Activated T-helper 1 cell treated with anti-CD3 and anti-CD28 coated beads, Interleukin-12 subunit alpha, Interleukin-12 subunit beta, Interleukin-2, Interleukin-4 antibody, amounts not matched to agents 30 ng/mL and 10 ng/mL and 1 ng/mL, durations not matched to agents 14 hours and 24 hours and 36 hours (primary cell): ENCODE measurements at regions not wholly inside any gene's neighbourhood (a gene's known extent, or its start where the extent isn't known, plus 50 kb on each side); places are given as distances from the start of the nearest gene placed in this dataset.
"Not testable (repeated sequence)": the region's sequence is repeated elsewhere in the genome, so short reads cannot be mapped to it uniquely, and the experiment has no call there.

Source experiments
- DNase-seq: peaks from one replicate; pipeline ENCODE4 v3.0.0; 2021; ENCODE audit warnings: low spot score
- H3K27ac Mint-ChIP-seq: one replicate; pipeline ENCODE4 v1.8.0; 2021; ENCODE audit warnings: mild to moderate bottlenecking, mixed read lengths
- H3K27me3 Mint-ChIP-seq: one replicate; pipeline ENCODE4 v1.8.0; 2022; ENCODE audit warnings: mild to moderate bottlenecking, moderate library complexity, mixed read lengths; ENCODE audit not compliant: insufficient read depth
- H3K36me3 Mint-ChIP-seq: one replicate; pipeline ENCODE4 v1.8.0; 2021; ENCODE audit warnings: low read depth, mixed read lengths
- H3K4me1 Mint-ChIP-seq: one replicate; pipeline ENCODE4 v1.8.0; 2021; ENCODE audit warnings: low read depth, mixed read lengths
- H3K4me3 Mint-ChIP-seq: one replicate; pipeline ENCODE4 v1.8.0; 2021; ENCODE audit warnings: mild to moderate bottlenecking, moderate library complexity, mixed read lengths
- H3K9me3 Mint-ChIP-seq: one replicate; pipeline ENCODE4 v1.8.0; 2021; ENCODE audit warnings: mixed read lengths
- intact Hi-C: fragments of 100-400 bp; cut with micrococcal nuclease; formaldehyde crosslinking; loops from one replicate; pipeline ENCODE4 v1.15.1; 2024

DNA sequence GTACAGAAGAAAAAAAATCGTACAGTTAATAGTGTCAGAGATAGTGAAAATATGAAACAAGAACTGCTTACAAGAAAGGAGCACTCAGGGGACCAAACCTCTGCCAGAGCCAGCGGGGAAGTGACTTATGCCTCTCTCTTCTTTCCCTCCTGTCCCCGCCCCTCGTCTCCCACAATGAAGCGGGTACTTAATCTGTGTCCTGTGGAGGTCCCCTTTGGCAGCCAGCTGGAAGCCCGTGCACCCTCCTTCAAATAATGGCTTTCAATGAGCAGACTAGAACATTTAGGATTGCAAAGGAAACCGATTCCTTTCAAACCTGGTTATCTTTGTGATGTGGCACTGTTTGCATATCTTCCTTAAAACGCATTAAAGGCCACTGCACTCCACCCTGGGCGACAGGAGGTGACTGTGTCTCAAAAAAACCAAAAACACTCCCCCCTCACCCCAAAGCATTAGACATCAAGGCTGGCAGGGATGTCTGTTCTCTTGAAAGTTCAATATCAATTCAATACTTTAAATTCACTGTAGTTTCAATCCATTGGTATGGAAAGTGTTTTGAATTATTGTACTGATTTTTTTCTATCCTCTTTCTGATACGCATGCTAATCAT, 51.7 kb downstream of the PPIAL4C start:
- H3K27me3 Mint-ChIP-seq = not testable (repeated sequence)

DNA sequence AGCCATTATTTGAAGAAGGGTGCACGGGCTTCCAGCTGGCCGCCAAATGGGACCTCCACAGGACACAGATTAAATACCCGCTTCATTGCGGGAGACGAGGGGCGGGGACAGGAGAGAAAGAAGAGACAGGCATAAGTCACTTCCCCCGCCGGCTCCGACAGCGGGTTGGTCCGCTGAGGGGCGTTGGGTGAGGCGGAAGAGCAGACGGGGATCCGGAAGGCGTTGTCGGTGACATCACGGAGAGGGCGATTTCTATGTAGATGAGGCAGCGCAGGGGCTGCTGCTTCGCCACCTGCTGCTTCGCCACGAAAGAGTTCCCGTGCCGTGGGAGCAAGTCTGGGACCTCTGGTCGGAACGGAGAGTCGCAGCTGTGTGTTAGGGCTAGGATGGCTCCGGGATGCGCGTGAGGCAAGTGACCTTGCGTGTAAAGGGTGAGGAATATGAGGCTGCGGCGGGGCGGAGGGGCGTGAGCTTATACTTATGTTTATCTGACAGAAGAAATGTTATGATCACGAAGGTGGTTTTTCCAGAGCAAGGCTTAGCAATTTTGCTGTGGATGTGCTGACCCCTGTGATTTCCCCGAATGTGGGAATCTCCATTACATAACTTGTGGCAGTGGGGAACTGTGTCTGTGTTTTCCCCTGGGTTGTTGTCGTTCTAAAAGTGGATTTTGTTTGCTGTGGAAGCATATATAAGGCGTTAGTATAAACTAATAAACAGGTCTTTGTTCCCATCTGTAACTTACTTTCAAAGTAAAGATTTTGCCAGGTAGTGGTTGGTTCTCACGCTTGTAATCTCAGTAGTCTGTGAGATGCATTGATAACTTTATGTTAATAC, 52.9 kb downstream of the PPIAL4C start:
- H3K27ac Mint-ChIP-seq = peak overlapping the region; percentile 100
- H3K36me3 Mint-ChIP-seq, H3K27me3 Mint-ChIP-seq, H3K9me3 Mint-ChIP-seq, intact Hi-C loops: not testable (repeated sequence)
- H3K4me3 Mint-ChIP-seq = peak overlapping the region; percentile 89
- DNase-seq = peak; percentile 90
- H3K4me1 Mint-ChIP-seq = peaks cover 18% of the 10 kb centered on the region

More for the DNA sequence above, 51.7 kb downstream of the PPIAL4C start:
- peaks cover 18% of the 10 kb centered on the region for H3K4me1 Mint-ChIP-seq
- DNase-seq, H3K9me3 Mint-ChIP-seq, intact Hi-C loops, H3K36me3 Mint-ChIP-seq: not testable (repeated sequence)
- peak overlapping the region; percentile 100 for H3K27ac Mint-ChIP-seq
- H3K4me3 Mint-ChIP-seq = peak overlapping the region; percentile 89

GRCh38 chr1:149638481-149638880, 54.8 kb downstream of the PPIAL4C start:
- H3K36me3 Mint-ChIP-seq, intact Hi-C loops, H3K4me3 Mint-ChIP-seq, H3K27me3 Mint-ChIP-seq, DNase-seq, H3K9me3 Mint-ChIP-seq, H3K27ac Mint-ChIP-seq: not testable (repeated sequence)
- peaks cover 18% of the 10 kb centered on the region for H3K4me1 Mint-ChIP-seq

DNA sequence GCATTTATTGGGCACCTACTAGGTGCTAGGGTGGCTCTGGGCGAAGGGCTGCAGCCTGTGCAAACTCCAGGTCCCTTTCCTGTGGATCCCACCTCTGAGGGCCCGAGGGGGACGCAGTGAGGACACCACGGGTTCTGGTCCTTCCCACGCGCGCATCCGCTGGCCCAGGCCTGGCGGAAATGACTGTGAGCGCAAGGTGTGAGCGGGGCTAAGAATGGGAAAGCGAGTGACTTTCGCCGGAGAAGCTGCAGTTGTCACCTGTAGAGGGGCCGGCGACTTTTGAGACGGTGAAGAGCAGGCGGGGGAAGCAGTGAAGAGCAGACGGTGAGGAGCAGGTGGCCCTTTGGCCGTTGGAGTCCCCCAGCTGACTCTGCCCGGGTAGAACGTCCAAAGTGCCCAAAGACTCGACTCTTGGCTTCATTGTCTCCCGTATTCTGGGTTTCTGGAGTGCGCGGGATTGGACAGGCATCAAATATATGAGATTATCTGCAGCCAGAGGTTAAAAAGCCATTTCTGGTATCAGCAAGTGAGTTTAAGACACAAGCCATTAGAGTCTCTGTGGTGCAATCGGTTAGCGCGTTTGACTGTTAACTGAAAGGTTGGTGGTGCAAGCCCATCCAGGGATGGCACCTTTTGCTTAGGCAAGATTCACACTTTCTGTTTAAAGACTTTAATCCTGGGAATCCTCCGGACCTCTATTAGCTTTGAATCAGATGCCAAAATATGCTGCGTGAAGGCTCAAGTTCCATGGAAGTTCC, 55.4 kb downstream of the PPIAL4C start:
- DNase-seq, H3K9me3 Mint-ChIP-seq, intact Hi-C loops, H3K4me3 Mint-ChIP-seq, H3K27ac Mint-ChIP-seq, H3K36me3 Mint-ChIP-seq, H3K27me3 Mint-ChIP-seq: not testable (repeated sequence)
- H3K4me1 Mint-ChIP-seq = peaks cover 18% of the 10 kb centered on the region

DNA sequence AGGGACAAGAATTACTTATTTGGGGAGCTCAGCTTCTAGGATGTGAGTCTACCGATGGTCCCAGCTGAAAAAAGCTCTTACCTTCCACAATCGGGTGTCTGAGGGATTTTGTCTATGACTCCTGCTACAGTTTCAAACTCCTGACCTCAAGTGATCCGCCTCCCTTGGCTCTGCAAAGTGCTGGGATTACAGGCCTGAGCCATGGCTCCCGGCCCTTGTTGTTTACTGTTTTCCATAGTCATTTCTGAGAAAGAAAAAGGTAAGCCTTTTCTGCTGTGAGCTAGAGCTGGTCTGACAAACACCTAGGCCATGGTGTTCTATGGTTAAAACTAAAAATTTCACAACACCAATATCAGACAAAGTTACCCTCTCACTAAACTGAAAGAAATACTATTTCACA, 57.5 kb downstream of the PPIAL4C start:
- H3K9me3 Mint-ChIP-seq, intact Hi-C loops, H3K36me3 Mint-ChIP-seq, H3K27me3 Mint-ChIP-seq, H3K27ac Mint-ChIP-seq, DNase-seq, H3K4me1 Mint-ChIP-seq, H3K4me3 Mint-ChIP-seq: not testable (repeated sequence)

- H3K4me1 Mint-ChIP-seq, intact Hi-C loops, H3K9me3 Mint-ChIP-seq, H3K27me3 Mint-ChIP-seq, H3K27ac Mint-ChIP-seq, H3K4me3 Mint-ChIP-seq, DNase-seq, H3K36me3 Mint-ChIP-seq: not testable (repeated sequence)
Observed at GRCh38 chr1:149644818-149645217, 61.2 kb downstream of the PPIAL4C start.

DNA sequence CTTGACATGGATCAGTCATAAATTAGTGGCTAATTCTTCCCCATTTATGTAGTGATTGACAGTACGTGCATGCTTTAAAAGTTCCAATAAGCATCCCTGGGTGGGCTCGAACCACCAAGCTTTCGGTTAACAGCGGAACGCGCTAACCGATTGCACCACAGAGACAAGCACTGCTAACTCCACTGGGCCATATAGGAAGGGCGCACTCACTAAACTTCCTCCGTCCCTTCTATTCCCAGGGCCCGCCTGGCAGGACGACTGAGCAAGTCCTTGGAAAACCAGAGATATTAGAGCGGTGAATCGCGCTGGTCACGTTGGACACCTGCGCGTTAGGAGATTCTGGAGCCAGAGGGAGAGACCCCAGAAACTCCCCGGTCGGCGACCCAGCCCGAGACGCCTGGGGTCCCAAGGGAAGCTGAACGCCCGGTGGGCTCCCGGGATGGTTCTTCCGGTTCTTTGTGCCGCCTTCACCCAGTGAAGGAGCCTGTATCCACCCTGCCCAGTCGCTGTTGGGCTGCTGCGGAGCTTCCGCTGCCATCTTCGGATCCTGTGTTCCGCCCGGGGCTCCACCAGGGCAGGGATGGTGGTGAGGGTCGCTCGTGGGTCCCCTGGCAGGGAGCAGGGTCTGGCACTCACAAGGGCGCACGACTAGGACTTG, 62.8 kb downstream of the PPIAL4C start:
- DNase-seq = not testable (repeated sequence)

GRCh38 chr1:149647018-149647373, 63.3 kb downstream of the PPIAL4C start:
- H3K4me3 Mint-ChIP-seq, H3K27ac Mint-ChIP-seq, intact Hi-C loops, DNase-seq, H3K4me1 Mint-ChIP-seq, H3K27me3 Mint-ChIP-seq, H3K36me3 Mint-ChIP-seq, H3K9me3 Mint-ChIP-seq: not testable (repeated sequence)

More for the DNA sequence above, 62.8 kb downstream of the PPIAL4C start:
- H3K27ac Mint-ChIP-seq, H3K36me3 Mint-ChIP-seq, intact Hi-C loops, H3K27me3 Mint-ChIP-seq, H3K9me3 Mint-ChIP-seq, H3K4me1 Mint-ChIP-seq: not testable (repeated sequence)
- H3K4me3 Mint-ChIP-seq = peak overlapping the region; percentile 85

DNA sequence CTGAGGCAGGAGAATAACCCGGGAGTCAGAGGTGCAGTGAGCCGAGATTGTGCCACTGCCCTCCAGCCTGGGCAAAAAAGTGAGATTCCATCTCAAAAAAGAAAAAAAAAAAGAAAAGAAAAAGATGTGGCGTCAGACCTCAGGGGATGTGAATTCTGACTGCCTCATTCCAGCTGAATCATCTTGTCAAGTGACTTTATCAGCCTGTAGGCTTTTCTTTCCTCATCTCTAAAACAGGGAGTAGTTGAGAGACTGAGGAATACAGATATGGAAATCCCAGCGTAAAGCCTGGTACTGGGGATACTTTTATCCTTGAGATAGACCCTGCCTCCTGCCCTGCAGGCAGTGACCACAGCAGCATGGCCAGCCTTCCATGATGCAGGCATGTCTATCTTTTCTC, 74.1 kb downstream of the PPIAL4C start:
- H3K36me3 Mint-ChIP-seq, H3K4me3 Mint-ChIP-seq, H3K27me3 Mint-ChIP-seq, H3K4me1 Mint-ChIP-seq, H3K27ac Mint-ChIP-seq, intact Hi-C loops, DNase-seq, H3K9me3 Mint-ChIP-seq: not testable (repeated sequence)

- H3K9me3 Mint-ChIP-seq, H3K27me3 Mint-ChIP-seq: not testable (repeated sequence)
Observed at GRCh38 chr1:149658175-149658574, 74.5 kb downstream of the PPIAL4C start.

GRCh38 chr1:149664624-149665023, 81.0 kb downstream of the PPIAL4C start:
- H3K4me3 Mint-ChIP-seq, intact Hi-C loops, H3K27me3 Mint-ChIP-seq, DNase-seq, H3K36me3 Mint-ChIP-seq, H3K9me3 Mint-ChIP-seq, H3K4me1 Mint-ChIP-seq, H3K27ac Mint-ChIP-seq: not testable (repeated sequence)

More at GRCh38 chr1:149658175-149658574, 74.5 kb downstream of the PPIAL4C start:
- H3K4me1 Mint-ChIP-seq, intact Hi-C loops, DNase-seq, H3K27ac Mint-ChIP-seq, H3K36me3 Mint-ChIP-seq, H3K4me3 Mint-ChIP-seq: not testable (repeated sequence)

- H3K27me3 Mint-ChIP-seq, H3K9me3 Mint-ChIP-seq, intact Hi-C loops, H3K36me3 Mint-ChIP-seq, H3K4me3 Mint-ChIP-seq, H3K27ac Mint-ChIP-seq, DNase-seq, H3K4me1 Mint-ChIP-seq: not testable (repeated sequence)
Observed at GRCh38 chr1:149665033-149665432, 81.4 kb downstream of the PPIAL4C start.

DNA sequence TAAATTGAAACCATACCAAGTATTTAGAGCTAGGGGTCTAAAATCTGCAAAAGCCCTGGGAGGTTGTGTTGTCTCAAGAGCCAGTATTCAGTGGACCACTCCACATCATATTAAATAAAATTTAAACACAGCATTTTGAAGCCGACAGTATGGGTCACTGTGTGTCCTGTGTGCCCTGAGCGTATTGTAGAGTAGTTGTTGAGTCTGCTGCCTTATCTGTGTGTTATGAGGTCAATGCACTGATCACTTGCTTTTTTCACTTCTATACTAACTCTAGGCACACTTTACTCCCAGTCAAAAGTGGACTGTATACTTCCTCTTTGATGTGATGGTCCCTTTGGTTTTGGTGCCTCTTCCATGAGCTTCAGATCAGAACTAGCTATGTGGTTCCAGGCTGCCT, 81.9 kb downstream of the PPIAL4C start:
- H3K4me3 Mint-ChIP-seq, H3K27ac Mint-ChIP-seq, H3K27me3 Mint-ChIP-seq, intact Hi-C loops, H3K36me3 Mint-ChIP-seq, DNase-seq, H3K4me1 Mint-ChIP-seq, H3K9me3 Mint-ChIP-seq: not testable (repeated sequence)
